Heart right ventricle (tissue), 16 donors: ENCODE measurements at regions not wholly inside any gene's neighbourhood (a gene's known extent, or its start where the extent isn't known, plus 50 kb on each side); places are given as distances from the start of the nearest gene placed in this dataset.

Experiments
- ATAC-seq, 8 donors: fragments of 200-7000 bp; cut with Tn5 transposase; one replicate each; pipeline ENCODE4 v1.9.1; 2020; ENCODE audit warnings: mild to moderate bottlenecking in 8 of 8, moderate library complexity in 8 of 8, moderate number of reproducible peaks in 1 of 8
- DNase-seq, 2 donors: peaks; one replicate each; pipeline ENCODE4 v3.0.0-alpha.2; 2020
- H3K27ac ChIP-seq, 10 donors: fragments of 200-600 bp; sonication (generic) in 2 of 10; one replicate each; pipeline versions ENCODE4 v1.5.0 to v1.8.0; 2020 to 2022; ENCODE audit warnings: mild to moderate bottlenecking in 3 of 10
- H3K27me3 ChIP-seq, 7 donors: fragments of 200-600 bp; one replicate each; pipeline ENCODE4 v1.8.0; 2021 to 2022; ENCODE audit warnings: mild to moderate bottlenecking in 2 of 7
- H3K36me3 ChIP-seq, 9 donors: fragments of 200-600 bp; sonication (generic) in 1 of 9; one replicate each; pipeline versions ENCODE4 v1.5.0 to v1.8.0; 2020 to 2022; ENCODE audit warnings: mild to moderate bottlenecking in 2 of 9
- H3K4me1 ChIP-seq, 9 donors: fragments of 200-600 bp; sonication (generic) in 1 of 9; one replicate each; pipeline versions ENCODE4 v1.5.0 to v1.8.0; 2020 to 2022; ENCODE audit warnings: mild to moderate bottlenecking in 4 of 9
- H3K4me3 ChIP-seq, 10 donors: fragments of 200-600 bp; sonication (generic) in 2 of 10; one replicate each; pipeline versions ENCODE4 v1.5.0 to v1.8.0; 2020 to 2022; ENCODE audit warnings: mild to moderate bottlenecking in 7 of 10, moderate library complexity in 2 of 10
- H3K9me3 ChIP-seq, 11 donors: fragments of 200-600 bp in 10 of 11; sonication (generic) in 2 of 11; one replicate each; pipeline versions ENCODE4 v1.5.0 to v1.8.0; 2013 to 2022; ENCODE audit warnings: mild to moderate bottlenecking in 2 of 11, control low read depth in 1 of 11, moderate library complexity in 1 of 11
- CTCF ChIP-seq, 9 donors: fragments of 200-600 bp; sonication (generic) in 2 of 9; IDR thresholded peaks; one replicate each; pipeline versions ENCODE4 v1.5.0 to v1.8.0; 2021 to 2022; ENCODE audit warnings: antibody characterized with exemption in 9 of 9, mild to moderate bottlenecking in 5 of 9, moderate library complexity in 1 of 9
- WGBS, 2 donors: extraction: QIAGEN DNeasy Blood & Tissue Kit; methylation state at CpG; one replicate each; pipeline ENCODE4 v1.1.7; 2013; ENCODE audit warnings: inconsistent platforms in 1 of 2; 5-methylcytosine and 5-hydroxymethylcytosine counted together
- intact Hi-C, 10 donors: fragments of 100-400 bp; cut with DNase I; formaldehyde crosslinking; loops; one replicate each; pipeline versions ENCODE4 v1.11.1 to v1.14.2; 2022
- donor health status: Arrhythmogenic right ventricular cardiomyopathy.
- donor health status: ischemic (EF 13 %, LVEDD 7.1; RV severe dilation, severe dysfunction).
- donor health status: healthy with polysubstance abuse.
- donor health status: DM: no; HTN: yes; CAD: no.
- donor health status: DM: no; HTN: no; CAD: no.
- donor health status: ischemic (EF 25% LVEDD 6.9; RV normal size, moderate dysfunction).
- donor health status: ischemic (EF 25% LVEDD 5.7; RV mildly dilated, moderate dysfunction).
- donor health status: healthy.
- donor health status: DM: yes; HTN: yes; CAD: no.
- donor health status: Ischemic cardiomyopathy.
- donor health status: ischemic (EF 35%, LVEDD 5.7; RV mildly dilated, moderate dysfunction).
- donor health status: nonischemic (EF 11% LVEDD 7.7; RV severe dilation, severe dysfunction).
- donor health status: DM: yes; HTN: yes; CAD: no.
- donor health status: PGD.
- donor health status: ischemic (EF 29% LVEDD 5.4; RV normal size, mild dysfunction).
- donor health status: nonischemic (EF 23%, LVEDD 6.1; RV moderate dilation, normal function).

GRCh38 chr20:48432494-48432832, 395.3 kb downstream of the PREX1 start:
- 62 to 65% methylated on average over 5 of the region's 5 CpGs for WGBS, 2 donors
- Histone ChIP-seq H3K27ac (no peak overlapping the region), H3K36me3 (no peaks in the 10 kb centered on the region), H3K9me3 (no peaks in the 10 kb centered on the region), H3K4me3 (no peak overlapping the region), H3K4me1 (peaks cover 0 to 9% (median 0%) of the 10 kb centered on the region in 9 donors), H3K27me3 (peaks cover 0 to 5% (median 0%) of the 10 kb centered on the region in 7 donors)
- ATAC-seq = peak in 2 of 8 donors; percentile 39 to 62
- DNase-seq = no peak
- no peak for TF ChIP-seq CTCF (IDR thresholded peaks at IDR 0.05)
- intact Hi-C loops = no loop called here

GRCh38 chr20:48431653-48432493, 395.9 kb downstream of the PREX1 start:
- peaks cover 0 to 9% (median 0%) of the 10 kb centered on the region in 9 donors for H3K4me1 ChIP-seq
- TF ChIP-seq CTCF (IDR thresholded peaks at IDR 0.05) = no peak
- H3K36me3 ChIP-seq = no peaks in the 10 kb centered on the region
- H3K27me3 ChIP-seq = peaks cover 0 to 10% (median 0%) of the 10 kb centered on the region in 7 donors
- DNase-seq (no peak), ATAC-seq (peak in 1 of 8 donors; percentile 9)
- H3K27ac ChIP-seq = no peak overlapping the region
- WGBS, 2 donors = 64 to 69% methylated on average over 9 of the region's 9 CpGs
- H3K4me3 ChIP-seq = no peak overlapping the region
- H3K9me3 ChIP-seq = no peaks in the 10 kb centered on the region
- intact Hi-C loops = no loop called here

- Histone ChIP-seq H3K27ac (no peak overlapping the region), H3K36me3 (no peaks in the 10 kb centered on the region), H3K9me3 (no peaks in the 10 kb centered on the region), H3K4me1 (no peaks in the 10 kb centered on the region), H3K4me3 (no peak overlapping the region), H3K27me3 (peaks cover 0 to 28% (median 0%) of the 10 kb centered on the region in 7 donors)
- DNase-seq = no peak
- no peak for TF ChIP-seq CTCF (IDR thresholded peaks at IDR 0.05)
- intact Hi-C loops = no loop called here
- WGBS, 2 donors = 63 to 64% methylated on average over 1 of the region's 1 CpG
- ATAC-seq = no peak
Observed at GRCh38 chr20:48426630-48427029, 401.2 kb downstream of the PREX1 start.

- Histone ChIP-seq H3K27me3 (peaks cover 0 to 28% (median 0%) of the 10 kb centered on the region in 7 donors), H3K27ac (no peak overlapping the region), H3K36me3 (no peaks in the 10 kb centered on the region), H3K4me1 (no peaks in the 10 kb centered on the region), H3K9me3 (no peaks in the 10 kb centered on the region), H3K4me3 (no peak overlapping the region)
- DNase-seq (no peak), ATAC-seq (no peak)
- WGBS, 2 donors = 55 to 57% methylated on average over 9 of the region's 9 CpGs
- no peak for TF ChIP-seq CTCF (IDR thresholded peaks at IDR 0.05)
- intact Hi-C loops = no loop called here
Observed at GRCh38 chr20:48425817-48426612, 401.8 kb downstream of the PREX1 start.
